ENCODE measurements at regions not wholly inside any gene's neighbourhood (a gene's known extent, or its start where the extent isn't known, plus 50 kb on each side); places are given as distances from the start of the nearest gene placed in this dataset.

DNA sequence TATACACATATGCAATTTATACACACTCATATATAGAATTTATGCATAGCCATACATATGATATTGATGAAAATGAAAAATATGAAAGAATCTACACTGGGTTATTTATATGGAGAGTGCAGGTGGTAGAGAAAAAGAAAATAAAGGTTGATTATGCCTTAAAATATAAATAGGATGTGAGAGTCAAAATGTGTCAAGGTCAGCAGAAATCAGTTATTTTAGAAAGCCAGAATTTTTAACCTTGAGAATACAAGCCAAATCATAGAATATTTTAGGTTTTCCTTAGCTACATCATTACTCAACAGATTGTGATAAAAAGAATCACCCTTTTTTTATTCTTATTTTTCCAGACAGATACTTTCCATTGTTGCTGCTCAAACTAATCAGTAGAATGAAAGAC lies 146.2 kb downstream of the SLC6A15 start:
- DNase-seq: no peak
- no peak for TF ChIP-seq POLR2A (IDR thresholded peaks at IDR 0.05)
- TF ChIP-seq, protein P1, sequence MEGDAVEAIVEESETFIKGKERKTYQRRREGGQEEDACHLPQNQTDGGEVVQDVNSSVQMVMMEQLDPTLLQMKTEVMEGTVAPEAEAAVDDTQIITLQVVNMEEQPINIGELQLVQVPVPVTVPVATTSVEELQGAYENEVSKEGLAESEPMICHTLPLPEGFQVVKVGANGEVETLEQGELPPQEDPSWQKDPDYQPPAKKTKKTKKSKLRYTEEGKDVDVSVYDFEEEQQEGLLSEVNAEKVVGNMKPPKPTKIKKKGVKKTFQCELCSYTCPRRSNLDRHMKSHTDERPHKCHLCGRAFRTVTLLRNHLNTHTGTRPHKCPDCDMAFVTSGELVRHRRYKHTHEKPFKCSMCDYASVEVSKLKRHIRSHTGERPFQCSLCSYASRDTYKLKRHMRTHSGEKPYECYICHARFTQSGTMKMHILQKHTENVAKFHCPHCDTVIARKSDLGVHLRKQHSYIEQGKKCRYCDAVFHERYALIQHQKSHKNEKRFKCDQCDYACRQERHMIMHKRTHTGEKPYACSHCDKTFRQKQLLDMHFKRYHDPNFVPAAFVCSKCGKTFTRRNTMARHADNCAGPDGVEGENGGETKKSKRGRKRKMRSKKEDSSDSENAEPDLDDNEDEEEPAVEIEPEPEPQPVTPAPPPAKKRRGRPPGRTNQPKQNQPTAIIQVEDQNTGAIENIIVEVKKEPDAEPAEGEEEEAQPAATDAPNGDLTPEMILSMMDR (IDR thresholded peaks at IDR 0.05): no peak
- intact Hi-C loops (cut with DNase I): no loop called here
- Histone ChIP-seq H3K4me1 (no peaks in the 10 kb centered on the region), H3K4me3 (no peak overlapping the region), H3K9me3 (no peaks in the 10 kb centered on the region), H3K27me3 (no peaks in the 10 kb centered on the region), H3K36me3 (replicated peaks in 1 of 2; ENCODE audit: insufficient read depth in 1 of 2, low read depth in 2 of 2) (no peaks in the 10 kb centered on the region), H3K27ac (no peak overlapping the region)
- no peak for ATAC-seq

DNA sequence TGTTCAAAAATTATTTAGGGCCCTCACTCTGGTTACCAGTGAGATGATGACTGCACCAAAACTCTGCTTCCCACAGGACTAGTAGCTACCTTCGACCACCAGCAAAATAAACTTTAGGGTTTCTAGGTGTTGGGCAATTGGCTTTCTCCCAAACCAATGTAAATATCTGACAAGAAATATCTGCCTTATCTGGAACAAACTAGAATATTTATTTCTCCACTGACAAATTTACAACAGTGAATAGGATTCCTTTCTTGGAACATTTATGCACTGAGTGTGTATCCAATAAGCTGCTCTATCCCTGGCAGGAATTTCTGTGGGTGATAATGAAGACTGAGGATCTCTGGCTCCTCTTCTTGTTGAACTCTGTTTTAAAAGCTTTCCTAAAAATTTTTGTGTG lies 148.6 kb downstream of the SLC6A15 start:
- no peak for DNase-seq
- intact Hi-C loops (cut with DNase I): no loop called here
- Histone ChIP-seq H3K27me3 (no peaks in the 10 kb centered on the region), H3K4me3 (no peak overlapping the region), H3K9me3 (no peaks in the 10 kb centered on the region), H3K36me3 (replicated peaks in 1 of 2; ENCODE audit: insufficient read depth in 1 of 2, low read depth in 2 of 2) (no peaks in the 10 kb centered on the region), H3K27ac (no peak overlapping the region), H3K4me1 (no peaks in the 10 kb centered on the region)
- 45 to 60% methylated on average over 1 of the region's 1 CpG for WGBS, 2 donors
- ATAC-seq: no peak
- no peak for TF ChIP-seq POLR2A (IDR thresholded peaks at IDR 0.05)
- TF ChIP-seq, protein P1 (IDR thresholded peaks at IDR 0.05): no peak

DNA sequence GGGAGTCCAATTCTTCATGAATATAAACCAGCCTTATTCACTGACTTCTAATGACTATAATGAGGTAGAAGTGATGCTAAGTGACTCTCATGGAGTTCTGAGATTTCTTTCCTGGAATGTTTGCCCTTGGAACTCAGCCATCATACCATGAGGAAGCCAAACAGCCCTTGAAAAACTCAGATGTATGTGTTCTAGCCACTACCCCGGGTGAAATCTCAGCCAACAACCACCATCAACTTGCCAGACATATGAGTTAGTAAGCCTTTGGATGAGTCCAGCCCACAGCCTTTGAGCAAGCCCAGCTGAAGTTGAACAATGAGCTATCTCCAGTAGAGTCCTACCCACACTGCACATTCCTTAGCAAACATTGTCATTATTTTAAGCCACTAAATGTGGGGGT lies 149.5 kb downstream of the SLC6A15 start:
- no peak for TF ChIP-seq POLR2A (IDR thresholded peaks at IDR 0.05)
- TF ChIP-seq, protein P1 (IDR thresholded peaks at IDR 0.05): no peak
- ATAC-seq: no peak
- H3K4me3 ChIP-seq: no peak overlapping the region
- 23 to 29% methylated on average over 1 of the region's 1 CpG for WGBS, 2 donors
- H3K4me1 ChIP-seq: no peaks in the 10 kb centered on the region
- no peaks in the 10 kb centered on the region for H3K27me3 ChIP-seq
- intact Hi-C loops (cut with DNase I): no loop called here
- no peaks in the 10 kb centered on the region for H3K9me3 ChIP-seq
- DNase-seq: no peak
- H3K36me3 ChIP-seq (replicated peaks in 1 of 2; ENCODE audit: insufficient read depth in 1 of 2, low read depth in 2 of 2): no peaks in the 10 kb centered on the region
- H3K27ac ChIP-seq: no peak overlapping the region

DNA sequence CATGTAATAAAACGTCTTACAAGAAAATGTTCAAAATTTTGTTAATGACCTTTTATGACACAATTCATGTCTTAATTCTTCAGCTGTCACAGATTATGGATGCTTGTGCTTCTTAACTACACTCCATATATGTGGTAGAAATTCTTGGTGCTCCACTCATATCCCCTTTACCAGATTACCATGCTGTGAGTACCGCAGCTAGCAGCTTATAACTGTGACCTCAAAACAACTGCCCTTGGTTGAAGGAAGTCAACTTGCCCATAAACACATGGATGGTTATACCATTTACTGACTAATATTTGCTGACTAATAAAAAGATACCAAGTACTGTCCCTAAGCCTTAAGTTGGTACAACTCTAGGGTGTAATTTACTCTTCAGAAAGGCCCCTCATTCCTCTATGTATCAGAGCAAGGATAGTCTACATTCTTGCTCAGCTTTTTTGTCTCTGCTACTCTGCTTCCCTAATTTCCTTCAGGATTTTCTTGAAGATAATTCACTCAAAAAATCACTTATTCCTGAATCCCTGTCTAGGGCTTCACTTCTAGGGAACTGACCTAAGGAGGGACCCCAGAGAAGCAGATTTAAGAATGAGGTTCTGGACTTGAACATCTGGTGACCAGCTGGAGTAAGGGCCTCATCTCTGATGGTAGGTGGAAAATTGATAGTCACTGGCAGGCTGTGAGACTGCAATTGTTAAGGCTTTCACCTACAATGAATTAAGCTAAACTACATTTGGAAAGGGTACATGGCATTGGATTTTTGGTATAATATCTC lies 152.3 kb downstream of the SLC6A15 start:
- 23 to 33% methylated on average over 2 of the region's 2 CpGs for WGBS, 2 donors
- TF ChIP-seq POLR2A (IDR thresholded peaks at IDR 0.05): no peak
- TF ChIP-seq, protein P1 (IDR thresholded peaks at IDR 0.05): no peak
- Histone ChIP-seq H3K4me3 (no peak overlapping the region), H3K36me3 (replicated peaks in 1 of 2; ENCODE audit: insufficient read depth in 1 of 2, low read depth in 2 of 2) (no peaks in the 10 kb centered on the region), H3K27ac (no peak overlapping the region), H3K27me3 (no peaks in the 10 kb centered on the region), H3K9me3 (no peaks in the 10 kb centered on the region), H3K4me1 (no peaks in the 10 kb centered on the region)
- intact Hi-C loops (cut with DNase I): no loop called here
- no peak for DNase-seq
- ATAC-seq: no peak

DNA sequence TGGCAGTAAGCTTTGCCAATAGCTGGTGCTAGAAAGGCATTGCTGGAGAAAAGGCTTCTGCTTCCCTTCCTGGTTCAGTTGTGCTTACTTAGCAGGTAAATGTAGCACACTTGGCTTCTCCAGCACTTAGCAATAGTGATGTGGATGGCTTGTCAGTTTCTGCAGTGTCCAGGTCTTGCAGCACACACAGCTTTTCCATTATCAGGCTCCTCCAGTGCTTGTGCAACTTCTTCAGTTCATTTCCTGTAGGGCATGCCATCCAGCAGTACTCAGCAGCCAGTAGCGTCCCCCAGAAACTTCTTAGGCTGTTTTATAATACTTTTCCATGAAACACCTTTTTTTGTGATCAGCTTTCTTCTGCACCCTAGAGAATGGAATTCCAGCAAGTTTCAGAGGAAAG lies 154.6 kb downstream of the SLC6A15 start:
- Histone ChIP-seq H3K4me3 (no peak overlapping the region), H3K27me3 (no peaks in the 10 kb centered on the region), H3K27ac (no peak overlapping the region), H3K4me1 (no peaks in the 10 kb centered on the region), H3K36me3 (replicated peaks in 1 of 2; ENCODE audit: insufficient read depth in 1 of 2, low read depth in 2 of 2) (no peaks in the 10 kb centered on the region), H3K9me3 (no peaks in the 10 kb centered on the region)
- intact Hi-C loops (cut with DNase I): no loop called here
- DNase-seq (no peak), ATAC-seq (no peak)
- WGBS, 2 donors: 38 to 67% methylated on average over 1 of the region's 1 CpG
- TF ChIP-seq, protein P1 (IDR thresholded peaks at IDR 0.05): no peak
- TF ChIP-seq POLR2A (IDR thresholded peaks at IDR 0.05): no peak
